GM19468 (cell line): ENCODE measurements at regions not wholly inside any gene's neighbourhood (a gene's known extent, or its start where the extent isn't known, plus 50 kb on each side); places are given as distances from the start of the nearest gene placed in this dataset.
A peak's percentile ranks its signal among the peaks of the same experiment; 100 is the strongest.

Experiments used
- ATAC-seq: cut with Tn5 transposase; IDR thresholded peaks from one replicate; pipeline ENCODE4 v1.9.1; 2021; ENCODE audit warnings: mild to moderate bottlenecking, moderate library complexity, moderate number of reproducible peaks; ENCODE audit not compliant: unreplicated experiment; ENCODE audit errors: extremely low read depth

DNA sequence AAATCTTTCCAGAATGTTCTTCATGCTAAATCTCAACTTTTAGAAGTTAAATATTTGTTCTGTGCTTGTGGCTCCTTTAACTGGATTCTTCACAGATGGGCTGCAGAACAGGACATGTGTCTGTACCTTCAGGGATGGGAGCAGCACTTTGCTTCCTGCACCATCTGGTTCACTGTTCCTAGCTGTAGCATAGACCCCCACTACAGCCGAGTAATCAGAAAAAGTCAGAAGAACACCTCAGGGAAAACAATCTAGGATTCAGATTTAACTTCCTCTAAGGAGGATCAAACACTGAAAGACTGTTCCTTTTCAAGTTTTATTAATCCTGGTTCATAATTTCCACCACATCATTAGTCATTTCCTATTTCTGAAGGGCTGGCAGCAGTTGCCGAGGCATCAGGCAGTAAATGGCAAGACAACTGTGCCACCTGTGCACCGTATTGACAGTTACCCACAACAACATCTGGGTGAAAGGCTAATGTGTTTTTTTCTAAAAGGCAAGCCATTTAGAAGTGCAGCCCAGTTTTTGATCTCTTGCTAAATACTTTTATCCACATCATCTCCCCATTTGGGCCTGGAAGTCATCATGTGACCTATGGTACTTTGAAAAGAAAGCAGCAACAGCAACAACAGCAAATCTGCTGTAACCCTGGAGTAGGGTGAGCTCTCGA lies 212.8 kb upstream of the BMP4 start:
- ATAC-seq: no peak

GRCh38 chr14:54170301-54170700 lies 213.7 kb upstream of the BMP4 start:
- ATAC-seq: no peak

DNA sequence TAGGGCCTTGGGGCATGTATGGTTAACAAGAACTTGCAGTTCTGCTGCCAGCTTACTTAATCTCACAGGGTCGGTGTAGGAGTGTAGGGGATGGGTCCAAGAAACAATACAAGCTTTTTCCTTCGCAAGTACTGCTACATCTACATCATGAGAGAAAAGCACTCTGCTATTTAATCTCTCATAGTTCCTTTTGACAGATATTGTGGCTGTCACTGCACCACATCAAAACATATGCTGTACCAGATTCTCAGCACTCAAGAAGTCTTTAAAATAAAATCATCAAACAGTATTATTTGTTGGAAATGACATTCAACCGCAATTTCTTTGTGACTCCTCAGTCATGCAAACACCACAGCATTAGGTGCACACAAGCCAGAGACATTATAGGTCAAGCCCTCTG lies 215.5 kb upstream of the BMP4 start:
- no peak for ATAC-seq

DNA sequence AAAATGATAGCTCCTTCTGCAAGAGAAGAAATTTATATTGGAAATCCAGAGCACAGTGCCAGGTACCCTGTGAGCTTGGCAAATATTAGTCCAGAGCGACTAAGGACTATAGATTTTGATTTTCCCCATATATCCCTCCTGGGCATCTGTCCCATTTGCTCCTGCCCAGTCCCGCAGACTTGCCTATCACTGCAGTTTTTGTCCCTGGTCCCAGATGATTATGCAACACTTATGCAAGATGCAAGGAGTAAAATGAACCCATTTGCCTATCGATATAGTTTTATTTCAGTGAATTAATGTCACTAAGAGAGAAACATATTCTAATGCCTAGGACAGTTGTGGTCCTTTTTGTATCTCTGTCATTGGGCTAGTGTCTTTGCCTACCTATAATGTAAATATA lies 215.9 kb upstream of the BMP4 start:
- no peak for ATAC-seq

DNA sequence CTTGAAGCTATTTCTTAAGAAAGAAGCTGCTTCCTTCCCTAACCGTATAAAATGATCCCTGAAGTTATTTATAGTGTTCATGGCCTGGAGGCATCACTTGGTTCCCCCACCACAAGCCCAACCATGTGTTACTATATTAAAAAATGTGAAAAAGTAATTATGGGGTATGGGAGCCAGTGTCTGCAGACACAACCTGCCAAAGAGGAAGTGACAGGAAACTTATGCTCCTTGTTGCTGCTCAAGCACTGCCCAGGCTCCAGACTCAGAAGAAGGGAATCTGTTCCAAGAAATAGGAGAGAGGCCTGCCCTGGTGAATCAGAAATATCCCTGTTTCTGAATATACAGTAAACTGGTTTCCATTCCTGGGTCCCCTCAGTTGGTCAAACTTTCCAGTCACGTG lies 217.2 kb upstream of the BMP4 start:
- no peak for ATAC-seq

GRCh38 chr14:54174457-54174856 lies 217.8 kb upstream of the BMP4 start:
- ATAC-seq: no peak

GRCh38 chr14:54175298-54175942 lies 218.8 kb upstream of the BMP4 start:
- peak; percentile 42 for ATAC-seq

GRCh38 chr14:54177019-54177418 lies 219.8 kb upstream of the CDKN3 start:
- ATAC-seq: no peak

GRCh38 chr14:54177641-54178621 lies 218.9 kb upstream of the CDKN3 start:
- ATAC-seq: no peak

DNA sequence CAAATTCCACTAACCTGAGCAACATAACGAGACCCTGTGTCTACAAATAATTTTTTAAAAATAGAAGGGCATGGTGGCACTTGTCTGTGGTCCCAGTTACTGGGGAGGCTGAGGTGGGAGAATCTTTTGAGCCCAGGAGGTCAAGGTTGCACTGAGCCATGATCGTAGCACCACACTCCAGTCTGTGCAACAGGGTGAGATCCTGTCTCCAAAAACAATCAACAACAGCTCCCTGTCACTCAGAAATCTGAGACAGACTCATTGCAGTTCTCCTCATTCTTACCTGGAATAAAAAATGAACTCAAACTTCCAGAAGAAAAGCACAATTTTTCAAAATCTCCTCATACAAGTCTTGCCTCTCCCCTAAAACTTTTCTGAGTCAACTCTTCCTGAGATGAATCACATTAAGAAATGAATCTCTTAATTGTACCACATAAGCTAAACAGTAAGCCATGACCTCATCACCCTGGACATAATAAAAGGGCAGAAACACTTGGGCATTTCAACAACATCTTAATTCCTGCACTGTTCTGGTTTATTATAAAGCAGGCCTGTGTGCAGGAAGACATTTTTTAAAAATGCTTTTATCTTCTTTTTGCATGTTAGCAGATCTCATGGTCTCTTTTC lies 214.3 kb upstream of the CDKN3 start:
- no peak for ATAC-seq

GRCh38 chr14:54186821-54187763 lies 209.7 kb upstream of the CDKN3 start:
- ATAC-seq: no peak

- ATAC-seq: no peak
These were observed 208.6 kb upstream of the CDKN3 start for GRCh38 chr14:54188064-54188666.

DNA sequence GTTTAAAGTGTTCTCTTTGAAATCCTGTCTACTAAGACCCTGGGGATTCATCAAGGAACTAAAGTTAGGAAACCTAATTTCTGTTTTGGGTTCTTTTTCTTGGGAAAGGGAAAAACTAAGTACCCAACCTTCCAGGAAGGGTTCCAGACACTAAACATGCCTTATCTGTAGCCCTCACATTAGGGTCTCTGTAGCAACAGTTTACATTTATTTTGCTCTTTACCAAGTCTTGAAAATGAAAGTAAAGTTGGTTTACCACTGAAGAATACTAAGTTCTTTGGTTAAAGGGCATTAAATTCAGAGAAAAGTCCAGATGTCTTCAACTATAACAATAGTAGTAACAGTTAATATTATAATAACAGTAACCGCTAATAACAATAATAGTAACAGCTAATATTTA lies 207.5 kb upstream of the CDKN3 start:
- ATAC-seq: no peak

DNA sequence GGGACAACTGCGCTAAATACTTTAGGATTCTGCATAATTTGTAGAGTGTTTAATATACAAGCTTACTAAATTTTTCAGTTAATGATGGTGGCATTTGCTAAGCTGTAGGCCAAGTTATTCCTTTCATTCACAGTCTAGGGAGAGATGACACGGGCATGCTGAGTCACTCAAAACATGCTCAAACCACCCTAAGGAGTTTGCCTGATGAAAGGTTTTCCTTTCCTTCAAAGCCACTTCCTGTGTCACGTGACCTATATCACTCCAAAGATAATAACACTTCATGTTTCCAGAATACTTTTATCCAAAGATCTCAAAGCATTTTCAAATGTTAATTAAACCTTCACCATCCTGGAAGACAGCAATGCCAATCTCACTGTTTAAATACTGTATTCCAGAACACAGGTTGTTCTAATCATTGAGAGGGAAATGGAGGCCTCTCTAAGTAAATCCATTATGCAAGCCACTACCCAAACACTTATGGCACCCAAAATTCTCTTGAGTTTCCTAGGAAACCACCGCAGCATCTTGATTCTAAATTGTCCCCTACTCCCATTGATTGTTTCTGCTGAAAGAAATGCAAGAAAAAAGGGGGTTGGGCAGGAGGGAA lies 207.0 kb upstream of the CDKN3 start:
- ATAC-seq: no peak

DNA sequence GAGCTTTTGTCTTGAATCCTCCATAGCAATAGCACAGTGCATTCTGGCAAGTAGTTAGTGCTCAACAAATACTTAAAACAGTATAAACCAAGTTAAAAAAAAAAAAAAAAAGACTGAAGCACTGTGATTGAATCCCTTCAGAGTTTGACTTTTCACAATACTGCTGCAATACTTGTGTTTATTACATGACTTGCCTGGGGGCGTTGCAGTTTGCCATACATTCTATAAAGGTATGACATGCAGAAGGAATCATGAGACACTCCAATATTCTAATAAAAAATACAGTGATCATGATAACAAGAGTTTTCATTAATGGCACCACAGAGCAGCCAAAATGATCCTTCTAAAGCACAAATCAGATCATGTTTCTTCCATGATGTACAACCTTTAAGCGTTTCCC lies 205.0 kb upstream of the CDKN3 start:
- no peak for ATAC-seq

GRCh38 chr14:54192610-54193009 lies 204.2 kb upstream of the CDKN3 start:
- no peak for ATAC-seq

DNA sequence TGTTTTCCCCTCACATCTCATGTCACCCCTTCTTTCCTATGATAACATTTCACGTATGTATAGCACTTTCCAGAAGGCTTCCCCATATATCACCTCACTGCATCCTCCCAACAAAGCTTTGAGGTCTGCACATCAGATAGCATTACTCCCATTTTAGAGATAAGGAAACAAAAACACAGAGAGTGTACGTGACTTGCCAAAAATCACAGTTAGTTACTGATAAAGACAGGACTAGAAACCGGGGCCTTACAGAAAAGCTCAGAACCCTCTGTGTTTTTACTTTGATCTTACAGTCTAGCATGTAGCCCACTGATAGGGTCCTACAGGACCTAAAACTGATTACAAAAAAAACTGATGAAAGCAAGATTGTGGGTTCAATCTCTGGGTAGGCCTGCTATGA lies 202.9 kb upstream of the CDKN3 start:
- ATAC-seq: no peak

DNA sequence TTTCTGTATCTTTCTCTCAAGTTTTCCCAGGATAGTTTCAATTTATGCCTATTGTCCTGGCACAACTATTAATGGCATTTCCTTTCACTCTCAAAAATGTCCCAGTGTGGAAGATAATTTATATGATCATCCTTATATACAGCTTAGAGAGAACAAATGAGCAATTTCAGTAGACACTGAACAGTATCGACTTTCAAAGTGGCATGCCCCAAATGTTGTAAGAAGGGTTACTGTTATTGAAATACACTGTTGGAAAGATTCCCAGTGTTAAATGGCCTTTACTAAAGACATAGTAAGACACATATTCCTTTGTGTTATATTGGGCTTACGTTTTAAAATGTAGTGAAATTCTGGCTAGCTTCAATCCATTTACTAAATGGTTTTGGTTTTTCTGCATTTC lies 202.3 kb upstream of the CDKN3 start:
- no peak for ATAC-seq

GRCh38 chr14:54197369-54197768 lies 199.4 kb upstream of the CDKN3 start:
- no peak for ATAC-seq
